ENCODE measurements at regions not wholly inside any gene's neighbourhood (a gene's known extent, or its start where the extent isn't known, plus 50 kb on each side); places are given as distances from the start of the nearest gene placed in this dataset.
A peak's percentile ranks its signal among the peaks of the same experiment; 100 is the strongest.

DNA sequence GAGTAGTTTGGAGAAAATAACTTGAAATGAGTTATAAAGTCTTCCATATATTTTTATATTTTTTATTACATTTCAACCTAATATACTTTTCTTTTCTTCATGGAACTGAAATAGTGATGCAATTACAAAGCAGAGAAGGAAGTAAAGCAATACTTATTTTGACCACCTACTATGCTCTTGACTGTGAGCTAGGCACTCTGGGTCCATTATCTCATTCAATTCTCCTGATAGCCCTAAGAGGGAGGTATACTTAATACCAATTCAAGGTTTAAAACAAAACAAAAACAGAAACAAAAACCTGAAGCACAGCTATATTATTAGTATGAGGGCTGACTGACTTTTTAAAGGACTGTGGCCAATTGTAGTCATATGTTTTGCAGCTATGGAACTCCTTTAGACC lies 193.5 kb downstream of the MAD2L1 start:
- TF ChIP-seq, protein P1, sequence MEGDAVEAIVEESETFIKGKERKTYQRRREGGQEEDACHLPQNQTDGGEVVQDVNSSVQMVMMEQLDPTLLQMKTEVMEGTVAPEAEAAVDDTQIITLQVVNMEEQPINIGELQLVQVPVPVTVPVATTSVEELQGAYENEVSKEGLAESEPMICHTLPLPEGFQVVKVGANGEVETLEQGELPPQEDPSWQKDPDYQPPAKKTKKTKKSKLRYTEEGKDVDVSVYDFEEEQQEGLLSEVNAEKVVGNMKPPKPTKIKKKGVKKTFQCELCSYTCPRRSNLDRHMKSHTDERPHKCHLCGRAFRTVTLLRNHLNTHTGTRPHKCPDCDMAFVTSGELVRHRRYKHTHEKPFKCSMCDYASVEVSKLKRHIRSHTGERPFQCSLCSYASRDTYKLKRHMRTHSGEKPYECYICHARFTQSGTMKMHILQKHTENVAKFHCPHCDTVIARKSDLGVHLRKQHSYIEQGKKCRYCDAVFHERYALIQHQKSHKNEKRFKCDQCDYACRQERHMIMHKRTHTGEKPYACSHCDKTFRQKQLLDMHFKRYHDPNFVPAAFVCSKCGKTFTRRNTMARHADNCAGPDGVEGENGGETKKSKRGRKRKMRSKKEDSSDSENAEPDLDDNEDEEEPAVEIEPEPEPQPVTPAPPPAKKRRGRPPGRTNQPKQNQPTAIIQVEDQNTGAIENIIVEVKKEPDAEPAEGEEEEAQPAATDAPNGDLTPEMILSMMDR (IDR thresholded peaks at IDR 0.05) = no peak
- Mint-ChIP-seq H3K9me3 (no peaks in the 10 kb centered on the region), H3K27ac (no peak overlapping the region), H3K27me3 (ENCODE audit: low read depth, poor library complexity) (peaks cover 5% of the 10 kb centered on the region), H3K36me3 (ENCODE audit: low read depth) (no peaks in the 10 kb centered on the region), H3K4me1 (no peaks in the 10 kb centered on the region), H3K4me3 (no peak overlapping the region)
- no peak for DNase-seq

DNA sequence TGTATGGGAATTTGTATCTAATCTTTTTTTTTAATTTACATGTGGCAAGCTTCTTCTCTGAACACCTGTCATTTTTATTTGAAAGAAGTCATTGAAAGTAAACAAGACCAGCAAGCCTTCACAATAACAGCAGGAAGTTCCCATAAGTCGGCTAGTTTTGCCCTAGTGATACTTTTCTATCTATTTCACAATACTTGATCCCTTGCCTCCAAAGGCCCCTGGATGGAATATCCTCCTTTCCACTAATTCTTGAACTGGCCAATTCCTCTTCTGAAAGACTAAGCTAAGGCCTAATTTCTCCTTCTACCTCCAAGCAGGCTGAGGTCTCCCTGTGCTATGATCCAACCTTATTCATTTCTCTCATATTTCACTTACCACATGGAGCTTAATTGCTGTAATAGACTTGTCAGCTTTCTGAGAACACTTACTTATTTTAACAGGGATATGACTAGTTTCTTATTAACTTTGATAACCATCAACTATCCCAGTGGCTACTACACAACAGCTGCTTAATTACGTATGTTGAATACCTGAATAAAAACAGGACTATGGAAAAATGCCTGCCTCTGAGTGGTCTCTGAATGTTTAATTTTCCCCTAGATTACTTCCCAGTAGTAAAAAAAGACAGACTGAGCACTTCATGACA lies 194.2 kb downstream of the MAD2L1 start:
- no peaks in the 10 kb centered on the region for H3K9me3 Mint-ChIP-seq
- no peak overlapping the region for H3K4me3 Mint-ChIP-seq
- TF ChIP-seq, protein P1 (IDR thresholded peaks at IDR 0.05) = no peak
- no peaks in the 10 kb centered on the region for H3K4me1 Mint-ChIP-seq
- H3K27ac Mint-ChIP-seq = peak overlapping the region; percentile 8
- H3K27me3 Mint-ChIP-seq (ENCODE audit: low read depth, poor library complexity) = peaks cover 5% of the 10 kb centered on the region
- no peak for DNase-seq
- H3K36me3 Mint-ChIP-seq (ENCODE audit: low read depth) = no peaks in the 10 kb centered on the region

DNA sequence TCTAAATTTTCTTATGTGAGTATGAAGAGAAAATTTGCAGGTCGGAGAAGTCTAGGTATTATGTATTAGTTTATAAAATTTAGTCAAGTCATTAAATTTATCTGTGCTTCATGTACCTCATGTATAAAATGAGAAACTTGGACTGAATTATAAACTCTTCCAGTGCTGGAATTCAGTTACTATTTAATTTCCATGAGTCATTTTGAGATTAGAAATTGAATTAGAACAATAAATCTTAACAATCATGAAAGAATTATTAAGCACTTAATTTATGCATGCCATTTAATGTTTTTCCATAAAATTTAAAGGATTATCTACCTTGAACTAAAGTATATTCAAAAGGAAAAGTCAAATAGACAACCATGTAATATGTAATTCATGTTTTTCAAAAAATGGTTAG lies 195.8 kb downstream of the MAD2L1 start:
- TF ChIP-seq, protein P1 (IDR thresholded peaks at IDR 0.05) = no peak
- Mint-ChIP-seq H3K9me3 (no peaks in the 10 kb centered on the region), H3K36me3 (ENCODE audit: low read depth) (no peaks in the 10 kb centered on the region), H3K27ac (no peak overlapping the region), H3K4me1 (no peaks in the 10 kb centered on the region), H3K27me3 (ENCODE audit: low read depth, poor library complexity) (peaks cover 5% of the 10 kb centered on the region), H3K4me3 (no peak overlapping the region)
- DNase-seq = no peak

DNA sequence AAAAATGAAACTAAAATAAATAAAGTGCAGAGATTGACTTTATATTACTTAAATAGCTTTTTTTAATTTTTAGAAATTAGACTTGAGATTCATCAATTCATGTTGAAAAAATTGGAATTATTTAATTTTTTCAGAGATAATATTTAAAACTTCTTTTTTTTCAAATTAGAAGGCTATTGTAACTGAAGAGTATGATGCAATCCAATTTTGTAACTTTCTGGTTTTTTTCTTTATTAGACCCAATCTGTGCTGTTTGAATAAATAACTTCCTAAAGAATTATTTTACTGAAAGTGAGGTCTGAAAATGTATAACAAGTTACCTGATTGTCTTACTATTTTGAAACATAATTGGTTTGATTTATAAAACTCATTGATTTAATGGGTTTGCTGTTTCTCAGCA lies 200.9 kb downstream of the MAD2L1 start:
- TF ChIP-seq, protein P1 (IDR thresholded peaks at IDR 0.05) = no peak
- H3K27ac Mint-ChIP-seq = no peak overlapping the region
- H3K9me3 Mint-ChIP-seq = no peaks in the 10 kb centered on the region
- no peak overlapping the region for H3K4me3 Mint-ChIP-seq
- DNase-seq = no peak
- H3K36me3 Mint-ChIP-seq (ENCODE audit: low read depth) = no peaks in the 10 kb centered on the region
- no peaks in the 10 kb centered on the region for H3K4me1 Mint-ChIP-seq
- no peaks in the 10 kb centered on the region for H3K27me3 Mint-ChIP-seq (ENCODE audit: low read depth, poor library complexity)

DNA sequence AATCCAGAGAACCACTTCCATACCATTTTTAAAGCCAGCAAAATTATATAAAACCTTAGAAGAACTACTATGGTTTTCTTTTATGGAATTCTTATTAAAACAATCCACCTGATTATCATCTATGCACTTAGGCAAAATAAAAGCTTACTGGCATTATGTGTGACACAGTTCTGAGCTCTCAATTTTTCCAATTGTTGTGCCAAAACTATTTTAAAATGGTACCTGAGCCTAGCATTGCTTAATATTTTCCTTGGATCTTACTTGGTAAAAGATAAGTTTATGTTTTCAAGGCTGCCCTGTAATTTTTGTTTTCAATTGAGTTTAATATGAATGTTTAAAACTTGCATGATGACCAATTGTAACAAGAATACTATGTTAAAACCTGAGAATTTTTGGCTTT lies 201.3 kb downstream of the MAD2L1 start:
- no peaks in the 10 kb centered on the region for H3K9me3 Mint-ChIP-seq
- TF ChIP-seq, protein P1 (IDR thresholded peaks at IDR 0.05) = no peak
- no peak for DNase-seq
- H3K4me3 Mint-ChIP-seq = no peak overlapping the region
- no peak overlapping the region for H3K27ac Mint-ChIP-seq
- H3K27me3 Mint-ChIP-seq (ENCODE audit: low read depth, poor library complexity) = no peaks in the 10 kb centered on the region
- H3K36me3 Mint-ChIP-seq (ENCODE audit: low read depth) = no peaks in the 10 kb centered on the region
- H3K4me1 Mint-ChIP-seq = no peaks in the 10 kb centered on the region

DNA sequence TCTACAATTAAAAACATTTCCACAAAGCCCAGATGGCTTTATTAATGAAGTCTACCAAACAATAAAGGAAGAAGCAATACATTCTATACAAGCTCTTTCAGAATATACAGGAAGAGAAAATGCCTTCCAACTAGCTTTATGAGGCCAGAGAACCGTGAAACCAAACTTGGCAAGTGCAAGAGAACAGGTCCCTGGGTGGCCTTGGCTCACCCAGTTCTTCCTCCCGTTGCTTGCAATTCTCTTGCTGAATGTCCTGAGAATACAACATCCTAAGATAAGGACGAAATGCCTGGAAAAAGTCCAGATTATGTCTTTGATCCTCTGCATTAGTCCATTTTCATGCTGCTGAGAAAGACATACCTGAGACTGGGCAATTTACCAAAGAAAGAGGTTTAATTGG lies 204.9 kb downstream of the MAD2L1 start:
- no peak for DNase-seq
- no peaks in the 10 kb centered on the region for H3K27me3 Mint-ChIP-seq (ENCODE audit: low read depth, poor library complexity)

More for the DNA sequence above, 204.9 kb downstream of the MAD2L1 start:
- Mint-ChIP-seq H3K9me3 (no peaks in the 10 kb centered on the region), H3K4me1 (no peaks in the 10 kb centered on the region), H3K36me3 (ENCODE audit: low read depth) (no peaks in the 10 kb centered on the region), H3K27ac (no peak overlapping the region), H3K4me3 (no peak overlapping the region)
- TF ChIP-seq, protein P1 (IDR thresholded peaks at IDR 0.05) = no peak
